Activated CD8-positive, alpha-beta memory T cell treated with anti-CD3 and anti-CD28 coated beads for 36 hours (primary cell): ENCODE measurements at regions not wholly inside any gene's neighbourhood (a gene's known extent, or its start where the extent isn't known, plus 50 kb on each side); places are given as distances from the start of the nearest gene placed in this dataset.

ENCODE experiments used
- CTCF ChIA-PET: fragments of 350-600 bp; sonication (Branson Sonifier 250); formaldehyde crosslinking; loops from one replicate; lab custom pipeline; 2021; ENCODE audit warnings: antibody characterized with exemption; lab: Charles Lee
- POLR2A ChIA-PET: fragments of 350-600 bp; sonication (Branson Sonifier 250); formaldehyde crosslinking; loops from one replicate; lab custom pipeline; 2021; ENCODE audit warnings: antibody characterized with exemption; lab: Charles Lee

GRCh38 chr4:71261001-71261400 is 77.8 kb upstream of the SLC4A4 start:
- CTCF ChIA-PET: no interaction called here
- POLR2A ChIA-PET: no interaction called here

DNA sequence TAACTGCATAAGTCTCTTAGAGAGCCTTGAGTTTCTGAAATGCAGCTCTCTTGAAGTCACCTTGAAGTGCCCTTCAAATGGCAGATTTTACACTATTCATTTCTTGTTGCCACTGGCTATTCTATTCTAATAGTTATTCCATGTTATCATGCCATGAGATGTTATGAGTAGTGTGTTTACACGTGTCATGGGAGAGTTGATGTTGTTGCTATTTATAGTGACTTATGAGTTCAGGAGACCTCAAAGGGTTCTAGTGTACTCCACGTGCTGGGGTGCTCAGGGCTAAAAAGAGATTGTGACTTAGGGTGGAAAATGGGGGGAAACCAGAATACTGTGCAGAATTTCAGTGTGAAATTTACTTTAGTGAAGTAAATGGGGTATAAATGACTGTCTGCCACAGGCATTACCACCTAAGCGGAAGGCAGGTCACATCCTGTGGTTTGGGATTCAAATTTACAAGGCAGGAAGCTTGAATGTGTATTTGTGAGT is 77.1 kb upstream of the SLC4A4 start:
- CTCF ChIA-PET: no interaction called here
- POLR2A ChIA-PET: no interaction called here

DNA sequence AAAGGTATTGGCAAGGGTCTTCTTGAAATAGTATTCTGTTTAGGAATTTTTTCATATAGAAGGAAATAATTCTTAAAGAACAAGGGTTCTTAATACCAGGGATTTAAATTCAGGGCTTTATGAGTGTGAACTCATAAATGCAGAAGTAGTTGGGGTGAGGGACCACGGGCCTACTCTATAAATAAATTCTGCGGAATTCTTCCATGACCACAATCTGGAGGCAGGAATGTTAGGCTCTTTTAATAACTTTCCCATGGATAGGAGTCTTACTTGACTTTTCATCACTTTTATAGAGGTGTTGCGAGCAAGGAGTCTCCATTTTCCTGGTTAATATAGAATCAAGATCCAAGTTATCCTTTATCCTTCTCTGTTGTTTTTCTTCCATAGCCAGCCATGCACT is 76.7 kb upstream of the SLC4A4 start:
- POLR2A ChIA-PET: no interaction called here
- CTCF ChIA-PET: no interaction called here

DNA sequence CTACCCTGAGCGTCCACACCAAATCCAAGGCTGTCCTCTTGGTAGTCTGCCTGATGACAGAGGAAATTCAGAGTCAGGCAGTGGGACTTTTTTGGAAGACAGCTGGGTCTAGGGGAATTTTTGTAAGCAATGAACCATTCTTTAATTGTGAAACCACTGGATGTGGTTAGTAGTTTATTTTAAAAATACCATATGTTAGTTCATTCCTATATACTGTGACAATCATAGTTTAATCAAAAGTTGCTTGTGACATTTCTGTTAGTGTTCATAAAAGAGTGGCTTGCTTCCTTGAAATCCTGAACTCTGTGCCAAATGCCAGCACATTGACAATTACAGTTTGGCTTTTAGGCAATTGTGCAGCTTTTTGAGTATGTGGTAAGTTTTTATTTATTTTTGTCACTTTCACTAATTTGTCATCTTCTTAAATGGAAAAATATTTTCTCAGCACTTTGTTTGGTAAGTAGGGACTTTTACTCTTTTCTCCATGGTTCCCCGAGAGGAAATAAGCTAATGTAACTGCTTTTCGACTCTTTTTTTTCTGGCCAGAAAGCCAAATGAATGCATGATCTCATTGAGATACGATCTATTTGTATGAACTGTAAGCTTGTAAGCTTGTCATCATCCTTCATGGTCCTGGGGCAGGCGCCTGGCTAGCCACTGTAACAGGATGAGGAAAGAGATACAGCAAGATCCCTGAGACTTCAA is 72.6 kb upstream of the SLC4A4 start:
- ChIA-PET CTCF (no interaction called here), POLR2A (no interaction called here)

- POLR2A ChIA-PET: no interaction called here
- CTCF ChIA-PET: no interaction called here
These were observed 71.6 kb upstream of the SLC4A4 start for GRCh38 chr4:71267244-71267643.

DNA sequence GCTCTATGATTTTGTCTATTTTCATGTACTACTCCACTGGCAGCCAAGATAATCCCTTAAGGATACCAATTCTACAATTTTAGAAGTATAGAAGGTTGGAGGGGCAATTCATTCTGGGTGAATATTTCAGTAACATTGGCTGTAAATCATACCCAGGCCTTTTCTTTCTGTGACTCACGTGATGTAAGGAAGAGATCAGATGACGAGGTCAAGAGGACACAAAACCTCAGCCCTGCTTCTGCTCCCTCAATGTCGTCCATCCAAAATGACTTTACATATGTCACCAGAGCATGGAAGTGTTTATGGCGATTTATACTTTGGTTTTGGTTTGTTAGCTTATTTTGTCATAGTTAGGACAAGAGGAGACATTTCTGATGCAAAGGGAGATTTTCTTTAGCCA is 70.7 kb upstream of the SLC4A4 start:
- CTCF ChIA-PET: interaction anchor here (0.6 to 0.7 kb wide), 2 partner anchors 275 to 782 kb away, joined by 4 read pairs; no protein-coding TSS in a partner anchor
- POLR2A ChIA-PET: no interaction called here

GRCh38 chr4:71269233-71269632 is 69.6 kb upstream of the SLC4A4 start:
- POLR2A ChIA-PET: no interaction called here
- CTCF ChIA-PET: no interaction called here

DNA sequence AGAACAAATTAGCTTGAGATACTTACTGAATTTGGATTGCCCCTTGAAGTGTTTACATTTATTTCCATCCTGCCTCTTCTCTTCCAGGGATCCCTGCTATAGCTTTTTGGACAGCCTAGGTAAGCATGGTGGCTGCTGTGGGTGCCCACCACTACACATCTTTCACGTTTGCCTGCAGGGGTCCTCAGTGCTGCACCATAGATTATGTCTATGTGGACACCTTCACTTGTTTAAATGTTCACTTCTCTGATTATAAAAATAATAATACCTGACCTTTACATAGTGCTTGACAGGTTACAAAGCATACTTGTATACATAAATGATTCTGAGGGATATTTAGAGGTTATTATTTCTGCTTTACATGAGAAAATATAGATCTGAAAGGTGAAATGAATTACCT is 67.9 kb upstream of the SLC4A4 start:
- POLR2A ChIA-PET: no interaction called here
- CTCF ChIA-PET: interaction anchor here (0.6 kb wide), 1 partner anchor 615 kb away, joined by 3 read pairs; no protein-coding TSS in a partner anchor

DNA sequence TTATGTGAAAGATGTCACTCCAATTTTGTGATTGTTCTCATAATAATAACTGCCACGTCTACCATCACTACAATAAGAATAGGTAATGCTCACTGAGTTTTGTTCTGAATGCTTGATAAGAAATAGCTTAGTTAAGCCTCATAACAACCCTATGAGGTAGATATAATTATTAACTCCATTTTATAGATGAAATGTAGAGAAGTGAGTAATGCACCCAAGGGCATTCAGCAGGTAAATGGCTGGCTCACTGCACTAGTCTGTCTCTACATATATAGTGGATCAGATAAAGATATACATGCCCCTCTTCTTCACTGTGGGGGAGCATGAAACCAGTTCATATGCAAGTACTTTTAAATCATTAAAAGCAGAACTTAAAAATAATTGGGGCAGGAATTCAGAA is 65.8 kb upstream of the SLC4A4 start:
- ChIA-PET POLR2A (no interaction called here), CTCF (no interaction called here)

- ChIA-PET CTCF (no interaction called here), POLR2A (interaction anchor here (1.1 kb wide), 1 partner anchor 261 kb away, joined by 3 read pairs; no protein-coding TSS in a partner anchor)
These were observed 63.8 kb upstream of the SLC4A4 start for GRCh38 chr4:71275004-71275403.

DNA sequence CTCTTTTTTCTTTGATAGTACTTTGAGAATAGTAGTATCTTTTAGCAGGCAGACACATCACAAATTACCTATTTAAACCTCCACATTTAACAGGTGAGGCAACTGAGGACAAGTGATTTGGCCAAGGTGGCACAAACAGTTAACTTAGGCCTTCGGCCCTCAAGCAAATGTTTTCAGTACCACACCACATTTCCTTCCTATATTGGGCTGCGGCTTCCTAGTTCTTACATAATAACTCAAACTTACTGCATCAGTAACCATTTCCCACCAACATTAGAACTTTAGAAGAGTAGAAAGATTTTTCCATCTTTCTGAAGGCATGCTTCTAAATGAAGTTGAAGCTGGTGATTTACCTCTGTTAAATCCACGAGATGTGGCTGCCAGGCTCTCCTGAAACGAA is 63.2 kb upstream of the SLC4A4 start:
- POLR2A ChIA-PET: interaction anchor here (1.1 kb wide), 1 partner anchor 261 kb away, joined by 3 read pairs; no protein-coding TSS in a partner anchor
- CTCF ChIA-PET: no interaction called here

DNA sequence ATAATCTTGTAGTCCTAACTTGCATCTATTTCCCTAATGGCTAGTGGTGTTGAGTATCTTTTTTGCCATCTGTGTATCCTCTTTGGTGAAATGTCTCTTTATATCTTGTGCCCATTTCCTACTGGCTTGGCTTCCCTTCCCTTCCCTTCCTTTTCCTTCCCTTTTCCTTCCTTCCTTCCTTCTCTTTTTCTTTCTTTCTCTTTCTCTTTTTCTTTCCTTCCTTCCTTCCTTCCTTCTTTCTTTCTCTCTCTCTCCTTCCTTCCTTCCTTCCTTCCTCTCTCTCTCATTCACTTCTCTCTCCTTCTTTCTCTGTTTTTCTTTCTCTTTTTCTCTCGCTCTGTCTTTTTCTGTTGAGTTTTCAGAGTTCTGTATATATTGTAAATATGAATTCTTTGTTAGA is 61.5 kb upstream of the SLC4A4 start:
- CTCF ChIA-PET: no interaction called here

DNA sequence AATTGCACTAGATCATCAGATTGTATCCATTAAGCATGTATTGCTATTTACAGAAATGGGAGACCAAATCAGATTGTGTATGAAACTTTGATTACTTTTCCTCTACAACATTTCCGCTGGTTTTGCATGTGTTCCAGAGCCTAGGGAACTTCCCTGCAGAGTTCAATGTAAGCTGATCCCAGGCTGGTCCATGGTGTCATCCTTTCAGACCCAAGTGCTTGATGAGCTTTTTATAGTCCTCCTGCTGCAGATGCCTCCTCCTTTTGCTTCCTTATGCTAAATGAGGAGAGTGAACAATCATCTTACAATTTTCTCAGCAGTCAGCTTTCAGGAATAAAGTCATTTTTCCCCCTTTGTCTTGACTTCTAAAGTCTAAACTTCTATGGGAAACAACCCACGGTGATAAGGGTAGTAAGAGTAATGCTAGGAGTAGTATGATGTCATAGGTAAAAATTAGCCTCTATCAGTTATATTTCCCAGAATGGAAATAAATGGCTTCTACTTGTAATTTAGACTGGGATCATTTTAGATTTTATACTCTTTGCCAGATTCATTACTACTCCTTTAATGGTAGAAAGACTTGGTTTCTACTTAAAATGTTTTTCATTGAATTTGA is 55.1 kb upstream of the SLC4A4 start:
- CTCF ChIA-PET: no interaction called here
- POLR2A ChIA-PET: no interaction called here

More for the DNA sequence above, 61.5 kb upstream of the SLC4A4 start:
- POLR2A ChIA-PET: no interaction called here

DNA sequence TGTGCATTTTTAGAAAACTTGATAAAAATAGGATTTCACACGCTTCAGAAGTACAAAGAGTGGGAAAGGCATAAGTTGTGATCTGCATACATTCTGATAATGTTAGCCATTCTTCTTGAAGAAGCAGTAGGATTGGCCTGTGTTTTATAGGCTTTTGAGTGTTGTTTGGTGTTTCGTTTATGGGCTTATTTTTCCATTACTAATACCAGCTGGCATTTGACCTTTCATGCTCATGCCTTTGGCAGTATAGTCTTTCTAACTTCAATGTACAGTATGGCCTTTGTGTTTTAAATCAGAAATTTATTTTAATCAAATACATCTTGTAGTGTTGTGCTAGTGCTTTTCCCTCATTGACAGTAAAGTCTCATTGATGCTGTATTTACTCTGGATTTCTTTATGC is 51.5 kb upstream of the SLC4A4 start:
- ChIA-PET CTCF (no interaction called here), POLR2A (no interaction called here)

- ChIA-PET CTCF (no interaction called here), POLR2A (no interaction called here)
These were observed 49.9 kb upstream of the SLC4A4 start for GRCh38 chr4:71288875-71289274.
